ENCODE measurements at regions not wholly inside any gene's neighbourhood (a gene's known extent, or its start where the extent isn't known, plus 50 kb on each side); places are given as distances from the start of the nearest gene placed in this dataset.
A peak's percentile ranks its signal among the peaks of the same experiment; 100 is the strongest.

GRCh38 chr6:6712449-6713403, 124.2 kb downstream of the LY86 start (continued):
- TF ChIP-seq ETV6 (IDR thresholded peaks at IDR 0.05; ENCODE audit: borderline replicate concordance in 1 of 2, low read depth in 2 of 2, low read length in 1 of 2) (no peak), ETV6 (CRISPR knock-in tag; IDR thresholded peaks at IDR 0.05; ENCODE audit: borderline replicate concordance) (no peak), ARID3B (CRISPR knock-in tag; IDR thresholded peaks at IDR 0.05; ENCODE audit: borderline replicate concordance) (no peak), ZNF696 (CRISPR knock-in tag; conservative IDR thresholded peaks at IDR 0.05) (no peak), E2F3 (CRISPR knock-in tag; IDR thresholded peaks at IDR 0.05) (peak; percentile 55; the same call in 1 of the 2 replicates), NR1H2 (CRISPR knock-in tag; IDR thresholded peaks at IDR 0.05) (no peak), PHB2 (IDR thresholded peaks at IDR 0.05; ENCODE audit: low read depth) (no peak), MAZ (CRISPR knock-in tag; conservative IDR thresholded peaks at IDR 0.05 in 1 of 2, IDR thresholded peaks at IDR 0.05 in 1 of 2) (peak; percentile 18 to 82; a peak in 3 of 4 replicates), SFPQ (IDR thresholded peaks at IDR 0.05; ENCODE audit: low read depth, low read length) (no peak), POLR3G (IDR thresholded peaks at IDR 0.05; ENCODE audit: extremely low read depth, insufficient read length, insufficient replicate concordance) (no peak), SMARCA4 (IDR thresholded peaks at IDR 0.05) (peak; percentile 83), HDAC2 (IDR thresholded peaks at IDR 0.05) (0 out of 2 replicates have a peak, but pooled peaks have one; percentile 52), MEF2D (tag; conservative IDR thresholded peaks at IDR 0.05; ENCODE audit: low read depth) (peak; percentile 32; the same call in 1 of the 2 replicates), CLOCK (CRISPR knock-in tag; IDR thresholded peaks at IDR 0.05; ENCODE audit: borderline replicate concordance) (no peak), THRB (CRISPR knock-in tag; conservative IDR thresholded peaks at IDR 0.05) (no peak)
- TF ChIP-seq, protein P1, sequence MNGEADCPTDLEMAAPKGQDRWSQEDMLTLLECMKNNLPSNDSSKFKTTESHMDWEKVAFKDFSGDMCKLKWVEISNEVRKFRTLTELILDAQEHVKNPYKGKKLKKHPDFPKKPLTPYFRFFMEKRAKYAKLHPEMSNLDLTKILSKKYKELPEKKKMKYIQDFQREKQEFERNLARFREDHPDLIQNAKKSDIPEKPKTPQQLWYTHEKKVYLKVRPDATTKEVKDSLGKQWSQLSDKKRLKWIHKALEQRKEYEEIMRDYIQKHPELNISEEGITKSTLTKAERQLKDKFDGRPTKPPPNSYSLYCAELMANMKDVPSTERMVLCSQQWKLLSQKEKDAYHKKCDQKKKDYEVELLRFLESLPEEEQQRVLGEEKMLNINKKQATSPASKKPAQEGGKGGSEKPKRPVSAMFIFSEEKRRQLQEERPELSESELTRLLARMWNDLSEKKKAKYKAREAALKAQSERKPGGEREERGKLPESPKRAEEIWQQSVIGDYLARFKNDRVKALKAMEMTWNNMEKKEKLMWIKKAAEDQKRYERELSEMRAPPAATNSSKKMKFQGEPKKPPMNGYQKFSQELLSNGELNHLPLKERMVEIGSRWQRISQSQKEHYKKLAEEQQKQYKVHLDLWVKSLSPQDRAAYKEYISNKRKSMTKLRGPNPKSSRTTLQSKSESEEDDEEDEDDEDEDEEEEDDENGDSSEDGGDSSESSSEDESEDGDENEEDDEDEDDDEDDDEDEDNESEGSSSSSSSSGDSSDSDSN (IDR thresholded peaks at IDR 0.05; ENCODE audit: borderline replicate concordance in 1 of 2, low read depth in 2 of 2, low read length in 2 of 2), result 0 out of 4 replicates have a peak, but pooled peaks of 1 of the 2 experiments have one; percentile 35

All from K562 (cell line).